Type B pancreatic cell (in vitro differentiated cells): ENCODE measurements at regions not wholly inside any gene's neighbourhood (a gene's known extent, or its start where the extent isn't known, plus 50 kb on each side); places are given as distances from the start of the nearest gene placed in this dataset.

ENCODE experiments used
- DNase-seq: peaks from one replicate; pipeline ENCODE4 v3.0.0; 2021; ENCODE audit warnings: mixed read lengths; ENCODE audit not compliant: unreplicated experiment; ENCODE audit errors: extremely low spot score
- H3K27ac Mint-ChIP-seq: 2 replicates; pipeline ENCODE4 v1.8.0; 2021; ENCODE audit warnings: mild to moderate bottlenecking, mixed read lengths
- H3K27me3 Mint-ChIP-seq: 2 replicates; pipeline ENCODE4 v1.8.0; 2021; ENCODE audit warnings: mixed read lengths
- H3K36me3 Mint-ChIP-seq: 2 replicates; pipeline ENCODE4 v1.8.0; 2021; ENCODE audit warnings: mixed read lengths
- H3K4me1 Mint-ChIP-seq: one replicate; pipeline ENCODE4 v1.8.0; 2021; ENCODE audit warnings: mixed read lengths; ENCODE audit not compliant: unreplicated experiment
- H3K4me3 Mint-ChIP-seq: 2 replicates; pipeline ENCODE4 v1.8.0; 2021; ENCODE audit warnings: mild to moderate bottlenecking, mixed read lengths
- H3K9me3 Mint-ChIP-seq: 2 replicates; pipeline ENCODE4 v1.8.0; 2021; ENCODE audit warnings: mixed read lengths
- TF ChIP-seq, protein P1 (sequence below): fragments of 200-600 bp; sonication (generic); conservative IDR thresholded peaks from 2 replicates; pipeline ENCODE4 v1.5.0; 2021; ENCODE audit warnings: antibody characterized with exemption, mild to moderate bottlenecking

- Mint-ChIP-seq H3K4me3 (no peak overlapping the region), H3K9me3 (no peaks in the 10 kb centered on the region), H3K4me1 (no peaks in the 10 kb centered on the region), H3K27me3 (peaks cover 17% of the 10 kb centered on the region), H3K27ac (no peak overlapping the region), H3K36me3 (no peaks in the 10 kb centered on the region)
- TF ChIP-seq, protein P1, sequence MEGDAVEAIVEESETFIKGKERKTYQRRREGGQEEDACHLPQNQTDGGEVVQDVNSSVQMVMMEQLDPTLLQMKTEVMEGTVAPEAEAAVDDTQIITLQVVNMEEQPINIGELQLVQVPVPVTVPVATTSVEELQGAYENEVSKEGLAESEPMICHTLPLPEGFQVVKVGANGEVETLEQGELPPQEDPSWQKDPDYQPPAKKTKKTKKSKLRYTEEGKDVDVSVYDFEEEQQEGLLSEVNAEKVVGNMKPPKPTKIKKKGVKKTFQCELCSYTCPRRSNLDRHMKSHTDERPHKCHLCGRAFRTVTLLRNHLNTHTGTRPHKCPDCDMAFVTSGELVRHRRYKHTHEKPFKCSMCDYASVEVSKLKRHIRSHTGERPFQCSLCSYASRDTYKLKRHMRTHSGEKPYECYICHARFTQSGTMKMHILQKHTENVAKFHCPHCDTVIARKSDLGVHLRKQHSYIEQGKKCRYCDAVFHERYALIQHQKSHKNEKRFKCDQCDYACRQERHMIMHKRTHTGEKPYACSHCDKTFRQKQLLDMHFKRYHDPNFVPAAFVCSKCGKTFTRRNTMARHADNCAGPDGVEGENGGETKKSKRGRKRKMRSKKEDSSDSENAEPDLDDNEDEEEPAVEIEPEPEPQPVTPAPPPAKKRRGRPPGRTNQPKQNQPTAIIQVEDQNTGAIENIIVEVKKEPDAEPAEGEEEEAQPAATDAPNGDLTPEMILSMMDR, result no peak
- no peak for DNase-seq
Measured at GRCh38 chr5:2587189-2588031, 164.1 kb downstream of the IRX2 start.

- DNase-seq, result no peak
- Mint-ChIP-seq H3K4me1 (no peaks in the 10 kb centered on the region), H3K27ac (no peak overlapping the region), H3K36me3 (no peaks in the 10 kb centered on the region), H3K27me3 (peaks cover 14% of the 10 kb centered on the region), H3K9me3 (no peaks in the 10 kb centered on the region), H3K4me3 (no peak overlapping the region)
- TF ChIP-seq, protein P1, result no peak
Measured at GRCh38 chr5:2586016-2586715, 165.3 kb downstream of the IRX2 start.

- Mint-ChIP-seq H3K9me3 (no peaks in the 10 kb centered on the region), H3K27ac (no peak overlapping the region)
Measured at GRCh38 chr5:2584579-2585269, 166.8 kb downstream of the IRX2 start.

GRCh38 chr5:2582507-2582906 lies 169.0 kb downstream of the IRX2 start:
- Mint-ChIP-seq H3K4me1 (no peaks in the 10 kb centered on the region), H3K4me3 (no peak overlapping the region), H3K27me3 (peaks cover 11% of the 10 kb centered on the region), H3K27ac (no peak overlapping the region), H3K36me3 (no peaks in the 10 kb centered on the region), H3K9me3 (no peaks in the 10 kb centered on the region)
- DNase-seq, result no peak
- TF ChIP-seq, protein P1, result no peak

More at GRCh38 chr5:2584579-2585269, 166.8 kb downstream of the IRX2 start:
- Mint-ChIP-seq H3K4me1 (no peaks in the 10 kb centered on the region), H3K27me3 (peaks cover 11% of the 10 kb centered on the region), H3K36me3 (no peaks in the 10 kb centered on the region), H3K4me3 (no peak overlapping the region)
- no peak for DNase-seq
- TF ChIP-seq, protein P1, result no peak

GRCh38 chr5:2582106-2582505 lies 169.4 kb downstream of the IRX2 start:
- H3K4me3 Mint-ChIP-seq, result no peak overlapping the region

More at GRCh38 chr5:2582106-2582505, 169.4 kb downstream of the IRX2 start:
- Mint-ChIP-seq H3K9me3 (no peaks in the 10 kb centered on the region), H3K4me1 (no peaks in the 10 kb centered on the region), H3K27ac (no peak overlapping the region), H3K36me3 (no peaks in the 10 kb centered on the region), H3K27me3 (peaks cover 11% of the 10 kb centered on the region)
- DNase-seq, result no peak
- TF ChIP-seq, protein P1, result no peak
